HEK293 (cell line): ENCODE measurements at regions not wholly inside any gene's neighbourhood (a gene's known extent, or its start where the extent isn't known, plus 50 kb on each side); places are given as distances from the start of the nearest gene placed in this dataset.

Experiments
- CTCF ChIA-PET: fragments of 350-600 bp; formaldehyde crosslinking; extraction: SDS; loops from one replicate; lab custom pipeline; 2021; ENCODE audit warnings: antibody characterized with exemption; lab: Yijun Ruan, JAX
- POLR2A ChIA-PET: fragments of 300-600 bp; formaldehyde crosslinking; extraction: SDS; loops from one replicate; lab custom pipeline; 2020; ENCODE audit warnings: antibody characterized with exemption, inconsistent platforms; lab: Yijun Ruan, JAX
- H3K27ac ChIP-seq: fragments of 200-500 bp; sonication (Bioruptor generic); 2 replicates; pipeline ENCODE4 v1.5.1; 2014; ENCODE audit warnings: low read depth, low read length, control low read depth, inconsistent platforms; ENCODE audit errors: extremely low read depth
- H3K36me3 ChIP-seq, 2 experiments: fragments of 200-500 bp in 1 of 2; sonication (Bioruptor generic) in 1 of 2; 1 replicate in 1 of 2; 2 replicates in 1 of 2; pipeline ENCODE4 v1.5.1; 2014 to 2017; ENCODE audit warnings: inconsistent platforms in 2 of 2, low read length in 2 of 2; ENCODE audit not compliant: control insufficient read depth in 2 of 2, insufficient read depth in 1 of 2
- H3K4me1 ChIP-seq: fragments of 200-500 bp; sonication (Bioruptor generic); 2 replicates; pipeline ENCODE4 v1.5.1; 2014; ENCODE audit warnings: mild to moderate bottlenecking, low read length, inconsistent platforms; ENCODE audit not compliant: control insufficient read depth, insufficient read depth
- H3K4me3 ChIP-seq: 2 replicates; pipeline ENCODE4 v1.5.1; 2011; ENCODE audit warnings: low read depth, mild to moderate bottlenecking, control low read depth, low read length, moderate library complexity
- H3K9me3 ChIP-seq: fragments of 200-500 bp; sonication (Bioruptor generic); 2 replicates; pipeline ENCODE4 v1.5.1; 2014; ENCODE audit warnings: low read depth, low read length, inconsistent platforms; ENCODE audit not compliant: control insufficient read depth, insufficient read depth
- BCL11B ChIP-seq: fragments of 450-650 bp; formaldehyde crosslinking; IDR thresholded peaks from 2 replicates; pipeline ENCODE4 v1.5.1; 2016; ENCODE audit warnings: low read depth, missing biosample characterization, missing genetic modification characterization
- GLI2 ChIP-seq: fragments of 450-650 bp; formaldehyde crosslinking; IDR thresholded peaks from 2 replicates; pipeline ENCODE4; 2017; ENCODE audit warnings: missing biosample characterization, missing genetic modification characterization, low read depth, borderline replicate concordance
- GLI4 ChIP-seq: fragments of 450-650 bp; formaldehyde crosslinking; IDR thresholded peaks from 2 replicates; pipeline ENCODE4 v1.5.1; 2016; ENCODE audit warnings: missing biosample characterization, missing genetic modification characterization
- SP7 ChIP-seq: fragments of 450-650 bp; formaldehyde crosslinking; IDR thresholded peaks from 2 replicates; pipeline ENCODE4 v1.5.1; 2016; ENCODE audit warnings: missing biosample characterization, missing genetic modification characterization
- TCF7L2 ChIP-seq: IDR thresholded peaks from 2 replicates; pipeline ENCODE4 v1.6.1; 2011; ENCODE audit warnings: low read depth, mild to moderate bottlenecking, inconsistent platforms, low read length, moderate library complexity, borderline replicate concordance
- ZBTB48 ChIP-seq: fragments of 450-650 bp; formaldehyde crosslinking; IDR thresholded peaks from 2 replicates; pipeline ENCODE4 v1.5.1; 2016; ENCODE audit warnings: missing biosample characterization, missing genetic modification characterization
- ZNF132 ChIP-seq: fragments of 450-650 bp; formaldehyde crosslinking; IDR thresholded peaks from 2 replicates; pipeline ENCODE4 v1.5.1; 2017; ENCODE audit warnings: missing biosample characterization, missing genetic modification characterization, borderline replicate concordance
- ZNF155 ChIP-seq: fragments of 450-650 bp; formaldehyde crosslinking; IDR thresholded peaks from 2 replicates; pipeline ENCODE4 v1.5.1; 2016; ENCODE audit warnings: missing biosample characterization, missing genetic modification characterization
- ZNF157 ChIP-seq: fragments of 450-650 bp; formaldehyde crosslinking; IDR thresholded peaks from 2 replicates; pipeline ENCODE4 v1.5.1; 2016; ENCODE audit warnings: missing biosample characterization, missing genetic modification characterization
- ZNF184 ChIP-seq: fragments of 450-650 bp; IDR thresholded peaks from 2 replicates; pipeline ENCODE4 v1.5.1; 2018; ENCODE audit warnings: missing biosample characterization, mild to moderate bottlenecking, missing genetic modification characterization
- ZNF202 ChIP-seq: fragments of 450-650 bp; formaldehyde crosslinking; IDR thresholded peaks from 2 replicates; pipeline ENCODE4 v1.5.1; 2016; ENCODE audit warnings: missing biosample characterization, missing genetic modification characterization, borderline replicate concordance
- ZNF24 ChIP-seq: fragments of 450-650 bp; formaldehyde crosslinking; IDR thresholded peaks from 2 replicates; pipeline ENCODE4 v1.5.1; 2016; ENCODE audit warnings: missing biosample characterization, missing genetic modification characterization
- ZNF274 ChIP-seq, 2 experiments: fragments of 200-500 bp in 1 of 2; fragments of 450-650 bp in 1 of 2; sonication (Bioruptor generic) in 1 of 2; formaldehyde crosslinking in 1 of 2; IDR thresholded peaks; 2 replicates each; pipeline versions ENCODE4 v1.5.1 to v1.6.1; 2014 to 2016; ENCODE audit warnings: borderline replicate concordance in 1 of 2, inconsistent platforms in 1 of 2, low read length in 1 of 2, missing biosample characterization in 1 of 2, missing genetic modification characterization in 1 of 2
- ZNF391 ChIP-seq: fragments of 450-650 bp; formaldehyde crosslinking; IDR thresholded peaks from 2 replicates; pipeline ENCODE4 v1.5.1; 2016; ENCODE audit warnings: low read depth, missing biosample characterization, missing genetic modification characterization, borderline replicate concordance
- ZNF394 ChIP-seq: fragments of 450-650 bp; formaldehyde crosslinking; IDR thresholded peaks from 2 replicates; pipeline ENCODE4 v1.5.1; 2016; ENCODE audit warnings: missing biosample characterization, missing genetic modification characterization, mild to moderate bottlenecking, moderate library complexity, borderline replicate concordance
- ZNF529 ChIP-seq: fragments of 450-650 bp; formaldehyde crosslinking; IDR thresholded peaks from 2 replicates; pipeline ENCODE4 v1.5.1; 2017; ENCODE audit warnings: missing genetic modification characterization, missing biosample characterization; ENCODE audit not compliant: insufficient replicate concordance
- ZNF560 ChIP-seq: fragments of 450-650 bp; formaldehyde crosslinking; IDR thresholded peaks from 2 replicates; pipeline ENCODE4 v1.5.1; 2017; ENCODE audit warnings: missing biosample characterization, missing genetic modification characterization, borderline replicate concordance
- ZNF747 ChIP-seq: fragments of 450-650 bp; formaldehyde crosslinking; IDR thresholded peaks from 2 replicates; pipeline ENCODE4 v1.5.1; 2016; ENCODE audit warnings: missing biosample characterization, missing genetic modification characterization
- ZNF768 ChIP-seq: fragments of 450-650 bp; formaldehyde crosslinking; IDR thresholded peaks from 2 replicates; pipeline ENCODE4 v1.5.1; 2018; ENCODE audit warnings: missing biosample characterization, mild to moderate bottlenecking, missing genetic modification characterization
- ZNF791 ChIP-seq: fragments of 450-650 bp; formaldehyde crosslinking; IDR thresholded peaks from 2 replicates; pipeline ENCODE4 v1.5.1; 2016; ENCODE audit warnings: missing biosample characterization, missing genetic modification characterization
- ZSCAN16 ChIP-seq: fragments of 450-650 bp; formaldehyde crosslinking; IDR thresholded peaks from 2 replicates; pipeline ENCODE4 v1.5.1; 2016; ENCODE audit warnings: missing biosample characterization, missing genetic modification characterization
- TF ChIP-seq, protein P1 (sequence below): fragments of 450-650 bp; IDR thresholded peaks from 2 replicates; pipeline ENCODE4 v1.5.1; 2018; ENCODE audit warnings: missing biosample characterization, mild to moderate bottlenecking, missing genetic modification characterization
- TF ChIP-seq, protein P2 (sequence below): fragments of 450-650 bp; formaldehyde crosslinking; IDR thresholded peaks from 2 replicates; pipeline ENCODE4 v1.5.0; 2017; ENCODE audit warnings: missing biosample characterization, missing genetic modification characterization, borderline replicate concordance
- TF ChIP-seq, protein P3 (sequence below): fragments of 450-650 bp; formaldehyde crosslinking; IDR thresholded peaks from 2 replicates; pipeline ENCODE4 v1.5.1; 2016; ENCODE audit warnings: missing biosample characterization, missing genetic modification characterization

GRCh38 chr11:115580927-115581680, 76.9 kb upstream of the CADM1 start (continued):
- TF ChIP-seq SP7 (tag by site-specific recombination) (peak; percentile 92), BCL11B (tag by site-specific recombination) (no peak), ZNF529 (tag by site-specific recombination) (no peak), ZNF184 (tag by site-specific recombination) (no peak), ZNF560 (no peak), ZNF202 (tag by site-specific recombination) (no peak), ZNF747 (tag by site-specific recombination) (no peak), ZBTB48 (tag by site-specific recombination) (peak; percentile 61; the same call in 1 of the 2 replicates), ZNF132 (no peak), ZNF394 (peak; percentile 17; the same call in 1 of the 2 replicates), ZNF155 (tag by site-specific recombination) (no peak), GLI2 (tag by site-specific recombination) (no peak; the same call in 1 of the 2 replicates), ZNF24 (tag by site-specific recombination) (peak; percentile 79)
- TF ChIP-seq, protein P1, sequence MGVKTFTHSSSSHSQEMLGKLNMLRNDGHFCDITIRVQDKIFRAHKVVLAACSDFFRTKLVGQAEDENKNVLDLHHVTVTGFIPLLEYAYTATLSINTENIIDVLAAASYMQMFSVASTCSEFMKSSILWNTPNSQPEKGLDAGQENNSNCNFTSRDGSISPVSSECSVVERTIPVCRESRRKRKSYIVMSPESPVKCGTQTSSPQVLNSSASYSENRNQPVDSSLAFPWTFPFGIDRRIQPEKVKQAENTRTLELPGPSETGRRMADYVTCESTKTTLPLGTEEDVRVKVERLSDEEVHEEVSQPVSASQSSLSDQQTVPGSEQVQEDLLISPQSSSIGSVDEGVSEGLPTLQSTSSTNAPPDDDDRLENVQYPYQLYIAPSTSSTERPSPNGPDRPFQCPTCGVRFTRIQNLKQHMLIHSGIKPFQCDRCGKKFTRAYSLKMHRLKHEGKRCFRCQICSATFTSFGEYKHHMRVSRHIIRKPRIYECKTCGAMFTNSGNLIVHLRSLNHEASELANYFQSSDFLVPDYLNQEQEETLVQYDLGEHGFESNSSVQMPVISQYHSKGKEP (tag by site-specific recombination), result peak; percentile 64
- TF ChIP-seq, protein P2, sequence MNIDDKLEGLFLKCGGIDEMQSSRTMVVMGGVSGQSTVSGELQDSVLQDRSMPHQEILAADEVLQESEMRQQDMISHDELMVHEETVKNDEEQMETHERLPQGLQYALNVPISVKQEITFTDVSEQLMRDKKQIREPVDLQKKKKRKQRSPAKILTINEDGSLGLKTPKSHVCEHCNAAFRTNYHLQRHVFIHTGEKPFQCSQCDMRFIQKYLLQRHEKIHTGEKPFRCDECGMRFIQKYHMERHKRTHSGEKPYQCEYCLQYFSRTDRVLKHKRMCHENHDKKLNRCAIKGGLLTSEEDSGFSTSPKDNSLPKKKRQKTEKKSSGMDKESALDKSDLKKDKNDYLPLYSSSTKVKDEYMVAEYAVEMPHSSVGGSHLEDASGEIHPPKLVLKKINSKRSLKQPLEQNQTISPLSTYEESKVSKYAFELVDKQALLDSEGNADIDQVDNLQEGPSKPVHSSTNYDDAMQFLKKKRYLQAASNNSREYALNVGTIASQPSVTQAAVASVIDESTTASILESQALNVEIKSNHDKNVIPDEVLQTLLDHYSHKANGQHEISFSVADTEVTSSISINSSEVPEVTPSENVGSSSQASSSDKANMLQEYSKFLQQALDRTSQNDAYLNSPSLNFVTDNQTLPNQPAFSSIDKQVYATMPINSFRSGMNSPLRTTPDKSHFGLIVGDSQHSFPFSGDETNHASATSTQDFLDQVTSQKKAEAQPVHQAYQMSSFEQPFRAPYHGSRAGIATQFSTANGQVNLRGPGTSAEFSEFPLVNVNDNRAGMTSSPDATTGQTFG (tag by site-specific recombination), result no peak
- TF ChIP-seq, all 188 proteins: peak for 53

DNA sequence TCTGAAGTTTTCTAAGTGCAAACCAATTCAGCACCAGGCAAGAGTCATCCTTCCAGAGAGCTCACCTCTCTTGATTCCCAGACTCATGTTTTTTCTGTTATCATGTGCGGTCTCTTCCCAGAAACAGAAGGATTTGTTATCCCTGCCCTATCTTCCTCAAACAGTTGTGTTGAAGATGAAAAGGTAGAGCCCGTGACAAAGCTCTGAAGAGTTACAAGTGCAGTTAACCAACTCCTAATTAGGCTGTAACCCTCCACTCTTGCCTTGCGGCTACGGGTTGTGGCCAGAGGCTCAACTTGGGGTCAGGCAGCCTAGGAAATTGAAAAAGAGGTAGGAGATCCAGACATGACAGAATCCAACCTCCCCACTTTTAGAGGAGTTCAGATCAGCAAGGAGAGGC, 76.2 kb upstream of the CADM1 start:
- ChIA-PET CTCF (interaction anchor here (0.6 to 0.7 kb wide), 2 partner anchors 97 to 98 kb away, joined by 3 to 5 read pairs; no protein-coding TSS in a partner anchor), POLR2A (interaction anchor here (1.4 to 2.1 kb wide), 3 partner anchors 27 to 78 kb away, joined by 5 to 10 read pairs (median 5); partner anchors contain the start of gene CADM1)
- no peak overlapping the region for H3K4me3 ChIP-seq
- H3K9me3 ChIP-seq, result no peaks in the 10 kb centered on the region
- H3K4me1 ChIP-seq, result 0 out of 2 replicates have a peak, but pooled peaks cover 3% of the 10 kb centered on the region
- H3K36me3 ChIP-seq, result no peaks in the 10 kb centered on the region
- H3K27ac ChIP-seq, result peak overlapping the region; percentile 76
- TF ChIP-seq ZNF274 (IDR thresholded peaks at IDR 0.05; ENCODE audit: low read length) (no peak), ZNF274 (tag by site-specific recombination; IDR thresholded peaks at IDR 0.05; ENCODE audit: borderline replicate concordance) (no peak), ZNF791 (no peak), ZNF391 (tag by site-specific recombination) (no peak), ZSCAN16 (tag by site-specific recombination) (no peak), GLI4 (tag by site-specific recombination) (no peak), ZNF157 (no peak), TCF7L2 (peak; percentile 80), ZNF768 (no peak)
- TF ChIP-seq, protein P3, sequence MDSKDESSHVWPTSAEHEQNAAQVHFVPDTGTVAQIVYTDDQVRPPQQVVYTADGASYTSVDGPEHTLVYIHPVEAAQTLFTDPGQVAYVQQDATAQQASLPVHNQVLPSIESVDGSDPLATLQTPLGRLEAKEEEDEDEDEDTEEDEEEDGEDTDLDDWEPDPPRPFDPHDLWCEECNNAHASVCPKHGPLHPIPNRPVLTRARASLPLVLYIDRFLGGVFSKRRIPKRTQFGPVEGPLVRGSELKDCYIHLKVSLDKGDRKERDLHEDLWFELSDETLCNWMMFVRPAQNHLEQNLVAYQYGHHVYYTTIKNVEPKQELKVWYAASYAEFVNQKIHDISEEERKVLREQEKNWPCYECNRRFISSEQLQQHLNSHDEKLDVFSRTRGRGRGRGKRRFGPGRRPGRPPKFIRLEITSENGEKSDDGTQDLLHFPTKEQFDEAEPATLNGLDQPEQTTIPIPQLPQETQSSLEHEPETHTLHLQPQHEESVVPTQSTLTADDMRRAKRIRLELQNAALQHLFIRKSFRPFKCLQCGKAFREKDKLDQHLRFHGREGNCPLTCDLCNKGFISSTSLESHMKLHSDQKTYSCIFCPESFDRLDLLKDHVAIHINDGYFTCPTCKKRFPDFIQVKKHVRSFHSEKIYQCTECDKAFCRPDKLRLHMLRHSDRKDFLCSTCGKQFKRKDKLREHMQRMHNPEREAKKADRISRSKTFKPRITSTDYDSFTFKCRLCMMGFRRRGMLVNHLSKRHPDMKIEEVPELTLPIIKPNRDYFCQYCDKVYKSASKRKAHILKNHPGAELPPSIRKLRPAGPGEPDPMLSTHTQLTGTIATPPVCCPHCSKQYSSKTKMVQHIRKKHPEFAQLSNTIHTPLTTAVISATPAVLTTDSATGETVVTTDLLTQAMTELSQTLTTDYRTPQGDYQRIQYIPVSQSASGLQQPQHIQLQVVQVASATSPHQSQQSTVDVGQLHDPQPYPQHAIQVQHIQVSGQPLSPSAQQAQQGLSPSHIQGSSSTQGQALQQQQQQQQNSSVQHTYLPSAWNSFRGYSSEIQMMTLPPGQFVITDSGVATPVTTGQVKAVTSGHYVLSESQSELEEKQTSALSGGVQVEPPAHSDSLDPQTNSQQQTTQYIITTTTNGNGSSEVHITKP (tag by site-specific recombination), result no peak
